ENCODE measurements at regions not wholly inside any gene's neighbourhood (a gene's known extent, or its start where the extent isn't known, plus 50 kb on each side); places are given as distances from the start of the nearest gene placed in this dataset.

DNA sequence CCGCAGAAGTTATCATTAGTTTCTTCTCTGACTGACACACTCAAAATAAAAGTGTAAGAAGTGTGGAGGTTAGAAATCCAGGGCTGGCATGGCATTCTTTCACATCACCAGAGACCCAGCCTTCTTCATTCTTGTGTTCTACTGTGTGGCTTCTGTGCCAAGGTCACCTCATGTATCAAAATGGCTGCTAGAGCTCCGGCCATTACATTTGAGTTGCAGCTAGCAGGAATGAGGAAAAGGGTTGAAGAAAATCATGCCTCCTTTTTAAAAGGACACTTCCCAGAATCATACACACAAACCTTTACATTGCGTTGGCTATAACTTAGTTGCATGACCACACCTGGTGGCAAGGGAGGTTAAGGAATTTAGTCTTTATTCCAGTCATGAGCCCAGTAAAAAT, 345.6 kb upstream of the PROK2 start:
- no peak for DNase-seq (ENCODE audit: low read depth in 1 of 2, low spot score in 1 of 2)

DNA sequence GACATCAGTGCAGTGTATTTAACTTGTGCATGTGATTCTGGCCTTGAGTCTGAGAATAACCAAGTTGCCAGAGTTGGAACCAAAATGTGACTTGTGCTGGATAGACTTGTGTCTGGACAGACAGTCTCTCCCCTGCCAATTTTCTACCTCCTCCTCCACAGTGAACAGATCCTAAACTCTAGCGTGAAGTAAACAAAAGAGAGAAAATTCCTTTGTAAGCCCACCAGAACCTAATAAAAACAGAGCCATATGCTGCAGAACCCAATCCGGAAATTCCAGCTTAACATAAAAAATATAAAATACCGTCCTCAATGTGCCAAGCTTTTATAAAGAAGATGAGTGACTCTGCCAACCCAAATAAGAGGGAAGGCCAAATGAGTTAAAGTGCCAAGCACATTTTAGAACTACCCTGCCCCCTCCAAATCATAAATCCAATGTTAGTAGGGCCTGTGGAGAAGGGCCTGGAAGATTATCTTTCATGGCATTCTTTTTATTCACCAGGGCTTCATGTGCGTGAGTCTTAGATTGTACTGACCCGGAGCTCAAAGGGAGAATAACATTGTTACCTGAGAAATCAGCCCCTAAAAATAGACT, 344.6 kb upstream of the PROK2 start:
- no peak for DNase-seq (ENCODE audit: low read depth in 1 of 2, low spot score in 1 of 2)

DNA sequence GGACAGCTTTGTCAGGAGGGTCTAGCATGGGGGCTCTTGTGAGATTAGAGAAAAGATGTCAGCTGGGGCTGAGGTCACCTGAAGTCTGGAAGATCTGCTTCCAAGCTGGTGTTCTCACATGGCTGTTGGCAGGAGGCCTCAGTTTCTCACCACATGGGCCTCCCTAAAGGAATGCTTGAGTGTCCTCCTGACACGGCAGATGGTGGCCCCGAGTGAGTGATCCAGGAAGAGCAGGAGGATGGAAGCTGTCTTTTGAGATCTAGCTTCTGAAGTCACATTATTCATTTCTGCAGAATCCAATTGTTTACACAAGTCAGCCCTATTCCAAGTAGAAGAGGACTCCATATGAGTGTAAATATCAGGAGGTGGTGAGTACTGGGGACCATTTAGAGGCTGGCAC, 344.0 kb upstream of the PROK2 start:
- DNase-seq (ENCODE audit: low read depth in 1 of 2, low spot score in 1 of 2), result no peak

DNA sequence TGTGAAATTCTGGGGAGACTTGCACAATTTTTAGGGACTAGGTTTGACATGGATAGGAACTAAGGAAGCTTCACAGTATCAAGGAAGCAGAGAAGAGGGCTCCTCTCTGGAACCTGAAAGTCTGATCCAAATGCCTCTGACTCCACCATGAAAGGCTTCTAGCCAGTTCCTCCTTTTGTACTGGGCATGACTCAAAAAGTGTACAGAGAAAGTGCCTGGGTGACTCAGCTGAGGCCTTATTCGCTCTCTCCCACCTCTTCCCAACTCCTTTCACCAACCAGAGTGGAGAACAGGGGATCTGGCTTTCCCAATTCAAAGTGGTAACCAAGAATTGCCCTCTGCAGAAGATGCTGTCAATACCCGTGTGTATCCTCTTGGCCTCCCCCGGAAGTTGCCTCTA, 342.9 kb upstream of the PROK2 start:
- no peak for DNase-seq (ENCODE audit: low read depth in 1 of 2, low spot score in 1 of 2)

DNA sequence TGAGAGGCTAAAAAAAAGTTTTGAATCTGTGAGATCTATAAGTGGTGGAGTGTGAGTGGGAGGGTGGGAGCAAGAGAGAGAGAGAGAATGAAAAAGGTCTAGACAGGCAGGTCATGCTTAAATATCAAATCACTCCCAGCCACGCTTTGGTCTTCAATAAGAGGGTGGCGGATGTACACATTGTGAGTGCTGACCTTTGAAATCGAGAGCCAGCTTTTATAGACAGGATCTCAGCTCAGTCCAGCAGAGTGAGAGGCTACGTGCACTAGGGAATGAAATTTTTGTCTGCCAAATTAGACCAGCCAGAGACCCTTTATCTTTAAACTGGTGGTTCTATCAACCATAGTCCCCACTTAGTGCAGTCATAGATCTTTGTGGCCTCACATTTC, 342.3 kb upstream of the PROK2 start:
- no peak for DNase-seq (ENCODE audit: low read depth in 1 of 2, low spot score in 1 of 2)

DNA sequence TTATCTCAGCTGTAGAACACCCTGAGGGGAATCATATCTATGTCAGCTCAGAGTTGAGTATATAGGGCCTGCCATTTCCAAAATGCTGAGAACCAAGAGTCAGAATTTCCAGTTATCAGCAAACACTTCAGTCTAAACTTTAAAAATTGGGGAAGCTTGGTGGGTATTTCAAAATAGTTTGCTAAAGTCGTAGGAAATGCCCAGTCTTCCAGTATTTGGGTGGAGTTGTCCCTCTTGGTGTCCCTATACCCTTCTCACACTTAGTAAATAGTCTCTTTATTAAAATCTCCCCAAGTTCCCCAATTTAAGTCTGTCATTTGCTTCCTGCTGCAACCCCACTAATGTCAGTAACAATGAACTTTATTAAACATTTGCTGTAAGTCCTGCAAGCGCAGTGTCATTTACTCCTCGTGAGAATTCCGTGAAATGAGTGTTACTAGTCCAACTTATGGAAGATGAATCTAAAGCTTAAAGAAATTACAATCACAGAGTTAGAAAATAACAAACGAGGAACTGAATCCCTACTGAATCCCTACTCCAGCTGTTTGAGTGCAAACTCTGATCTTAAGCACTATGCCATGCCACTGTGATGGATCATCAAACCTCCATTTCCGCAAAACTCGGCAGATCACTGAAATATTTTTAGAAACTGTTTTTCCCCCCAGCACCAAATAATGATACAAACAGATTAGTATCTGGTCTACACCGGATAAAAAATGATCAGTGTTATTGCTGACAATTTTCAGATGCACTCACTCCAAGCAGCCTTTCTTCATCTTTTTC, 341.7 kb upstream of the PROK2 start:
- DNase-seq (ENCODE audit: low read depth in 1 of 2, low spot score in 1 of 2), result no peak

DNA sequence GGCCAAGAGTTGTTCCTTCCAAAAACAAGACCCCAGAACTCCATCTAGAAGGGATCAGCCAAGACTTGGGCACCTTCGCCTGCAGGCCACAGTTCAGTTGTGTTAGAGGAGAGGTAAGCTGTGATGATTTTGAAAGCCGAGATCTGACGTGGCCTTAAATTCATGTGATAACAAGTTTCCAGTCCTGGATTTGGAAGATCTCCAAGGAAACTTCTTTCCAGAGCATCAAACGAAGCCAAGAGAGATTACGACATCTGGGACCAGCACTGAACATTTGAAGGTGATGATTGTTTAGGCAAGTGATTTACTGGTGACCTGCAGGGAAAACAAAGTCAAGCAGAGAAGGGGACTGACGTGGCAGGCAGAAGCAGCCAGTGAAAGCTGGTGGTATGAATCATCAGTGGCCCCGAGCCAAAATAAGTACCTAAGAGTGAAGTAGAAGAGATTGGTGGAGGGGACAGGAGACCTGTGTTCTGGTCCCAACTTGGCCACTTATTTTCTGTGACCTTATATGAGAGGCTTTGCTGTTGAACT, 339.0 kb upstream of the PROK2 start:
- DNase-seq (ENCODE audit: low read depth in 1 of 2, low spot score in 1 of 2), result no peak

DNA sequence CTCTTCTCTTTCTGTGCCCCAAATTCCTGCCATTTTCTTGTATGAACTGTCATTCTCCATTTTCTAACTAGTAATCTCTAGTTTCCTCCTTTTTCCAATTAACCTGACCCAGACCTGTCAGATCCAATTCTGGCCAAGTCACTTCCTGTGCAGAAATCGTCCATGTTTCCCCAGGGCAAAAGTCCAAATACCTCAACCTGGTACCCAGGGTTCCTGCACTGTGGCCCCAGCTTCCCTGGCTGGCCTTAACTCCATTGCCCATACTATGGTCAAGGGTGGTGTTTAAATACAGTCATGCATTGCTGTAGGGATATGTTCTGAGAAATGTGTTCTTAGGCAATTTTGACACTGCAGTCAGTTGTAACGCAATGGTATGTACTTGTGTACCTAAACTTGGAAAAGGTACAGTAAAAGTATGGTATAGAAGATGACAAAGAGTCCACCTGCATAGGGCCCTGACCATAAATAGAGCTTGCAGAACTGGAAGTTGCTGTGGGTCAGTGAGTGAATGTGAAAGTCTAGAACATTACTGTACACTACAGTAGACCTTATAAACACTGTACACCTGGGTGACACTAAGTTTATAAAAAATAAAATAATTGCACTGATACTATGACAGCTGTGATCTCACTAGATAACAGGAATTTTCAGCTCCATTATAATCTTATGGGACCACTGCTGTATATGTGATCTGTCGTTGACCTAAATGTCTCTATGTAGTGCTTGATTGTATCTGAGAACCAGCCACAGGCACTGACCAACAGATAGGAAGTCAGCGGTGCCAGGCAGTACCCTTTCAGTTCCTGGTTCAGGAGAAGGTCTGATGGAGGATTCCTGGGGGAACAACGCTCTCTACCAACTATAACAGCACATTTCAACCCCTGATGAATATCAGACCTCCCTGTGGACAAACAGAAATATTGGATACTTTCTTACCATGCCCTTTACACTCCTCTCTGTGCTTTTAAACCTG, 336.1 kb upstream of the PROK2 start:
- DNase-seq (ENCODE audit: low read depth in 1 of 2, low spot score in 1 of 2), result no peak

DNA sequence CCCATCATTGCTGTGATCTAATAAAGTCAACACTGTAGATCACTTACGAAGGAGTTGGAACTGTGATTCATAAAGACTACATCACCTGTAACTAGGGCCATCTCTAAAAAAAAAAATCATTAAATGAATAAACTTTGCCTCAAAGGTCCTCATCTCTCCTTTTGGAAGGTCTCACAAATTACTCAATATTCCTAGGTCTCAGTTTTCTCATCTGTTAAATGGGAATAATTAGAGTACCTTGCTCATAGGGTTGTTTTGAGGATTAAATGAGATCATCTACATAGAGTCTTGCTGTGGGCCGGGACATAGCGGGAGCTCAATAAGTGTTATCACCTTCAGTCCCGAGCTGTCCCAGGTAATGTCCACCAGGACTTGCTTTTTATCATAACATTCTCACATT, 335.1 kb upstream of the PROK2 start:
- DNase-seq (ENCODE audit: low read depth in 1 of 2, low spot score in 1 of 2), result no peak

DNA sequence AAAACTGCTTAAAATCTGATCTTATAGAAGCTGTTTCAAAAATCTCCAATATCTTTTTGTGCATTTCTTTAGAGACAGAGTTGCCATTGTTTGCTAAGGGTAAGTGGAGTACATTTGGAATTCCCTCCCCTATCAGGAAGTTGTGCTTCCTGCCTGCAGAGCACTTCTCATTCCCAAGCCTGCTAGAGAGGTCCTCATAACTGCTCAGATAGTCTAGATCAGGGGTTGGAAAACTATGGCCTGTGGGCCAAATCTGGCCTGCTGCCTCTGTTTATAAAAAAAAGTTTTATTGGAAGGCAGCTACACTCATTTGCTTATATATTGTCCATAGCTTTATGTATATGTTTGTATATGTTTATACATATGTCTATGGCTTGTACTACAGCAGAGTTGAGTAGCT, 333.7 kb upstream of the PROK2 start:
- no peak for DNase-seq (ENCODE audit: low read depth in 1 of 2, low spot score in 1 of 2)

DNA sequence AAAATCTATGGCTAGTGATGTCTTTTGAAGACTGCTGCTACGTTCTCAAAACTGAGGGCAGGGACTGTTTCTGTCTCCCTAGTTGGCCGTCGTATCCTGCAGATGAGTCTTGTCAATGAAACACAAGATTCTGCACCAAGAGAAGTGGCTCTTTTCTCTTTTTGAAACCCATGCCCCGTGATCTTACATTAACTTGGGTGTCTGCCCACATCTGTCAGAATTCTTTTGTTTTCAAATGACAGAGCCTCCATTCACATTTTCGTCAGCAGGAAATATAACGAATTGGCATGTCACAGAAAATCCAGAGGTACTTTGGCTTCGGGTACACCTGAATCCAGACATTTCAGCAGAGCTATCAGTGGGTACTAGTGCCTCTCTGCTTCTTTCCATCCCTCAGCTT, 331.3 kb upstream of the PROK2 start:
- DNase-seq (ENCODE audit: low read depth in 1 of 2, low spot score in 1 of 2), result no peak

DNA sequence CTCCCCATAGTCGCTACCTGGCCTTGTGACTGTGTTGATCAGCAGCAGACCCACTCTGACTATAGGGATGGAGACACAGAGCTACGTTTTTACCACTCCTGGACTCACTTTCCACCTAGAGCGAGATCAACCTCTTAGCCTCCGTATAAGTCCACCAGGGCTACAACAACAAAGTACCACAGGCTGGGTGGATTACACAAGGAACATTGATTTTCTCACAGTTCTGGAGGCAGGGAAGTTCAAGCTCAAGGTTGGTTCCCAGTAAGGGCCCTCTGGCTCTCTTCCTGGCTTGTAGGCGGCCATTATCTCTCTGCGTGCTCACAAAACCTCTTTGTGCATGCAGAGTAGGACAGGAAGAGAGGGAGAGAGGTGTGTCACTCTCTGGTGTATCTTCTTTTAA, 330.4 kb upstream of the PROK2 start:
- DNase-seq (ENCODE audit: low read depth in 1 of 2, low spot score in 1 of 2), result no peak

DNA sequence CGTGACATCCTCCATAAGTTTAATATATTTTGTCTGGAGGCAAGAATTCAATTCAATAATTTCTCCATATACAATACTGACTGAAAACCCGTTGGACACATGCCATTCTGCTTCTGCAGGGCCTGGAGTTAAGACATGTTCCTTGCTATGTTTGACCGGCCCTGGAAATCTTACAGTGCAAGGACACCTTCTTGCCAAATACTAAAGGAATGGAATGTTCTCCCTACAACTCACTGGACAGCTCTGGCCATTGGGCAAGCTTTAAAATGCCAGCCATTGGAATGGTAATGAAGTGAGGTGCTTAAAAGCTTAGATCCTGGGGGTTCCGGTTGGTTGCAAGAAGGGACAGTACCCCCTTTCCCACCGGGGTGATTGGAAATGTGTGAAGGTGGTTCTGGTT, 329.8 kb upstream of the PROK2 start:
- DNase-seq (ENCODE audit: low read depth in 1 of 2, low spot score in 1 of 2), result no peak

DNA sequence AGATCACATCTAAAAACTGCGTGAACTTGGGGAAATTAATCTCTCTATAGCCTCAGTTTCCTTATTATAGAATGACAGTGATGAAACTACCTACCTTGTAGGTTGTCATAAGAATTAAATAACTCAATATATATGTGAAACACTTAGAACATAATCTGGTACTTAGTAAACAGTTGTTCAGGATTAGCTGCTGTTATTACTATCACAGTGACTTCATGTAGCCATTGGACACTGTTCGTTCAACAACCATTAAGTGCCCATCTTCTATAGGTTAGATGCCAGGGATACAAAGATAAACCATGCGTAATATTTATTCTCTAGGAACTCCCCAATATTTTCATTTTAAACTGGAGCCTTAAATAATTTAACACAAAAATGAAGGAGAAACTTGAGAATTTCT, 329.0 kb upstream of the PROK2 start:
- no peak for DNase-seq (ENCODE audit: low read depth in 1 of 2, low spot score in 1 of 2)

DNA sequence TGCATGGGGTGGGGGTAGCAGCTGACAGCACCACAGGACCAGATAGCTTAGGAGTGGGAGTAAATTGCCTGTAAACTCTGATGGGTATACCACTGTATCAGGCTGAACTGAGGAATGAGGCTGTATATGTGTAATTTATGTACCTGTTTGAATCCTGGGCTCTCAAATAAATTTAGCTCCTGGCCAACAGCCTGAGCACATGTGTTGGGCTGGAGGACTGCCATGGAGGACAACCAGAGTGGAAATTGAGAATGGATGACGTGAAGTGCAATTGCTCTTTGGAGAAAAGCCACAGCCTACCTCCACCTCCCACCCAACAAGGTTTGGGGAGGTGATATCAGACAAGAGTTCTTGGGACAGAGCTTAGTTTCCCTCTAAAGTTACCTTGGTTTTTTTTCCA, 328.6 kb upstream of the PROK2 start:
- no peak for DNase-seq (ENCODE audit: low read depth in 1 of 2, low spot score in 1 of 2)

DNA sequence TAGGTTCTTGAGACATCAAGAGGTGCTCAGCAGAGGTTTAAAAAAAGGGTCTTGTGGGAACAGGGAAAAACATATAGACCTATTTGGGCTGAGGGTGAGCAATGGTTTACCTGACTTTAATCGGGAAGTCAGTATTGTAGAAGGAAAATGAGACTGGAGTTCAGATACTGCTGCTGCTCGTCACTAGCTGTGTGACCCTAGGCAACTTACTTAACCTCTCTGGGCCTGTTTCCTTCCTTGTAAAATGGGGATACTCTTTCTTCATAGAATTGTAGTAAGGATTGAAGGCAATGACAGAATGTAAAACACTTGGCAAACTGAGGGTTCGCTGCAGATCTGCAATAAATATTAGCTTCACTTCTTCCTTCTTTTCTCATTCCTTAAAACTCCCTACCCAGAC, 327.5 kb upstream of the PROK2 start:
- DNase-seq (ENCODE audit: low read depth in 1 of 2, low spot score in 1 of 2), result no peak

DNA sequence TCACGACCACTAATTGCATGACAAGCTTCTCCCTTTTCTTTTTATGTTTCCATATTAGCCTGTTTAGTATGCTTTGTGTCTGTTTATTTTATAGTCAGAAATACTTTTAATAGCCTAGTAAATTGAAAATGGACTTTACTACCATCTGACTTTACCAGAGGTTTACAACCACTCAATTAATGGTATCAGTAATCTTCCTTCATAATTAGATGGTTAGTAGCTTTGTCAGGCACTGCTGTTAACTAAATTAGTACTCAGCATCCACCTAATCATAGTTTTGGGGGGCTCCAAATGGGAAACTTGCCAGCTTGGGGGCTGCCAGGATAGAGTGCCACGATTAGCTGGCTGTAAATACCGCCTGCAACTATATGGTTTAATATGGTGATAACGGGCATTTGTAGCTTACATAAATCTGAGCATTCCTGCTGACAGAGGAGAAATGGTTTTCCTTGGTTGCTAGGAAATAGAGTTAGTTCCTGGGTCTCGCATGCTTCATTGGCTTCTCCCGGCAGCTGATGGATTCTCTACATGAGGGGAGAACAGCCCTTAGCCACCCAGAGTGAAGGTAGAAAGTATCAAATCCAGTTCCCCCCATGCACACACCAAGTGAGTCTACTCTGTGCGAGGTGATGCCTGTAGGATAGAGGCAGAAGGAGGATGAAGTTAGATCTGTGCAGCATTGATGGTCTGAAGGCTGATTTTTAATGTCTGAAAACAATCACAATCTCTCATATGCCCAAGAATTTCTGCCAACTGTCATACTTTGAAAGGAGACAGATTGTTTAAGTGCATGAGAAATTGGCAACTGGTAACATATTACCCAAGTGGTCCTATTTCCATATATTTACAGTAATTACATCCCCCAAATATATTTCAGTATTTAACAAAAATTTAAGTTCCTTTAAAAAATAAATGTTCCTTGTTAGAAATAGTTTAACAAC, 326.6 kb upstream of the PROK2 start:
- DNase-seq (ENCODE audit: low read depth in 1 of 2, low spot score in 1 of 2), result no peak

DNA sequence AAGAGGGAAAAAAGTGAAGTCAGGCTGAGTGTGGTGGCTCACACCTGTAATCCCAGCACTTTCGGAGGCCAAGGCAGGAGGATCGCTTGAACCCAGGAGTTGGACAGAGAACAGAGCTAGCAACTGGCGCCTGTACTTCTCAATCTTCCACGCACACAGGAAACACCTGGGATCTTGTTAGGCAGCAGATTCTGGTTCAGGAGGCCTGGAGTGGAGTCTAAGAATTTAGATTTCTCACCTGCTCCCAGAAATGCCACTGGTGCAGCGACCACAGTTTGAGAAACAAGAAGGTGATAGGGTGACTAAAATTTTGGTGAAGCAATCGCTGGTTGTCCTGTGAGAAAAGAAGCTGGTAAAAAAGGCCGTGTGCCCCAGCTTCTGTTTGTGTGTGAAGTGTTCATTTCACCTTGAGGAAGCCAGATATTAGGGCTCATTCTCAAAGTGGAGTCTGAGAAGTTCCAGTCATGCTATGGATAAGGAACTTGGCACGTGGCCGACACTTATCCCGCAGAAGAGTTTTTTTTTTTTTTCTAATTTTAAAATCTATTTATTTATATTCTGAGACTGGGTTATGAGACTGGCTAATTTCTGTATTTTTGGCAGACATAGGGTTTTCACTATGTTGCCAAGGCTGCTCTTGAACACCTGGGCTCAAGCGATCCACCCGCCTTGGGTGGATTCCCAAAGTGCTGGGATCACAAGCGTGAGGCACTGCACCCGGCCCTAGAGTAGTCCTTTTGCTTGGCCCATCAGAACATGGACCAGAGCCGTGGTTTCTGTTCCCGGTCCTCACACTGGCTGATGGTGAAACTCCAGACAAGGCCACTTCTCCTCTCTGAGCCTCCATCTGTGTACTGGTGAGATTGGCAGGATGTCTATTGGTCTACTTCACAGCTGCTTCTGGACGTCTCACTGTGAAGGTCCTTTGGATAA, 324.6 kb upstream of the PROK2 start:
- no peak for DNase-seq (ENCODE audit: low read depth in 1 of 2, low spot score in 1 of 2)

DNA sequence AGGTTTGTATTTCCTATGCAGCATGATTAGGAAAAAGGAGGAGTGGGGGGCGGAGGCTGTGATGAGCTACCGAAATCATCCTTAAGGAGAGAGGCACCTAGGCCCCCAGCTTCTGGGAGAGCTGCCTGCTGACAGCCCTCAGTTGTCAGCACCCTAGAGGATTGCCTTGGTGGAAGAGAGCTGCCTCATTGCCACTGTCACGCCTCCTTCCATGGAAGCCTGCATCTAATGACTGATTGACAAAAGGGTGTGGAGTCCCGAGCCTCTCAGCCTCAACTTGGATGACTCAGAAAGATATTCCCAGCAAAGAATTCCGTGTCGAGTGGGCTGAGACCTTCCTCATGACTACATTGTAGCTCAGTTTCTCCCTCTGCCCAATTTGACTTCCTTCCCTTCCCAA, 320.4 kb upstream of the PROK2 start:
- DNase-seq (ENCODE audit: low read depth in 1 of 2, low spot score in 1 of 2), result no peak
